NCI-H748 (cell line): ENCODE measurements at regions not wholly inside any gene's neighbourhood (a gene's known extent, or its start where the extent isn't known, plus 50 kb on each side); places are given as distances from the start of the nearest gene placed in this dataset.

Experiments
- DNase-seq: peaks from one replicate; lab custom pipeline; 2025; ENCODE audit not compliant: unreplicated experiment; lab: John Stamatoyannopoulos, UW

DNA sequence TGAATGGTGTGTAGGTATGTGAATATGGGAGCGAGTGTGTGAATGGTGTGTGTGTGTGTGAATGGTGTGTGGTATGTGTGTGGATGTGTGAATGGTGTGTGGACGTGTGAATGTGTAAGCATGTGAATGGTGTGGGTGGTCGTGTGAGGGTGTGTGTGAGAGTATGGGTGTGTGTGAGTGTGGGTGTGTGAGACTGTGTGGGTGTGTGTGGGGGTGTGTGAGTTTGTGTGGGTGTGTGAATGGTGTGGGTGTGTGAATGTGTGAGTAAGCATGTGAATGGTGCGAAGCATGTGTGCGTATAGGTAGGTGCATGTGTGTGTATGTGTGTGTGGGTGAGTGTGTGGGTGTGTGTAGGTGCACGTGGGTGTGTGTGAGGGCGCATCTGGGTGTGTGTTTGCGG lies 160.7 kb upstream of the COBL start:
- no peak for DNase-seq

GRCh38 chr7:51476026-51476425 lies 159.4 kb upstream of the COBL start:
- DNase-seq = no peak

GRCh38 chr7:51472873-51473272 lies 156.3 kb upstream of the COBL start:
- DNase-seq = no peak

DNA sequence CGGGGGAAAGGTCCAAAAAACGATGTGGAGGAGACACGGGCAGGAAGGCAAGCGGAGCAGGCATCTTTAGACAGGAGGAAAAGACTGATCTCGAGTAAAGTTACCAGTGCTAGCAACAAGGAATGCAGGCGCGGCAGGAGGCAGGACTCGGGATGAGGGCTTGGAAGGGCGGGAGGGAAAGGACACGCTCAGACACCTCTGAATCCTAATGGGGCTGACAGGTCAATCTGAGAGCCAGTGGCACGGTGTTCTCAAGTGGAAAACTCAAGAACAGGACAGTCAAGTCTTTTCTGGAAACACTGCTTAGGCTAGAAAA lies 155.3 kb upstream of the COBL start:
- DNase-seq = no peak

DNA sequence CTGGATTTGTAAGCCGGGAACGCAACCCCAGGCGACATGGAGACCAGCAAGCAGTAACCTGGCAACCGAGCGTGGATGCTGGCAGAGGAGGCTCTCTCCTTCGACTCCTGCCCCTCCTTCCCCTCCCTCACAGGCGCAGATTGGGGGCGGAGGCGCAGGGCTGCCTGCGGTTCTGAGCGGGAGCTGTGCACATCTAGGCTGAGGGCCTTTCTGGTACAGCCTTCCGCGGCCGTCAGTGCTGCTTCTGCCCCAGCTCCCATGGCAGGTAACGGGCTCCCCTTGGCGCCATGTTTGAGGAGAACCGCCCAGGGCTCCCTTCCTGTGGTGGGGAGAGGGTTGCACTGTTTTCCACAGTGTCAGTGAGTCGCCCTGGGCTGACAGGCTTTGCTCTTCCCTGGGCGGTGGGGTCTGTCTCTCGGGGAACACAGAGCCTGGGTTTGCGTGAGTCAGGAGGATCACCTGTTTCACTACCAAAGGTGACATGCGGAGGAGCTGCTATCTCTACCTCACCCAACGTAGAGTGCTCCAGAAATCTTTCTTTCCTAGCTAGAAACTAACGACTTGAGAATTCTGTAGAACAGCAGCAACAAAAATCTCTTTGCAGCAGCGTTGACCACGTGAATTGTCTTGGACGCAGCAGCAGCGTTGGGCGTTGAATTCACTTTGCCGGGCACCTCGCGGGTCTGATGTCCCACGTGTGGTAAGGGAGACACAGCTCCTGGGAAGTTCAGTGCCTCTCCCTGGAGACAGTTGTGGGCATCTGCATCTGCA lies 154.8 kb upstream of the COBL start:
- DNase-seq = peak; percentile 85

- no peak for DNase-seq
These were observed 150.9 kb upstream of the COBL start for GRCh38 chr7:51467384-51468017.

DNA sequence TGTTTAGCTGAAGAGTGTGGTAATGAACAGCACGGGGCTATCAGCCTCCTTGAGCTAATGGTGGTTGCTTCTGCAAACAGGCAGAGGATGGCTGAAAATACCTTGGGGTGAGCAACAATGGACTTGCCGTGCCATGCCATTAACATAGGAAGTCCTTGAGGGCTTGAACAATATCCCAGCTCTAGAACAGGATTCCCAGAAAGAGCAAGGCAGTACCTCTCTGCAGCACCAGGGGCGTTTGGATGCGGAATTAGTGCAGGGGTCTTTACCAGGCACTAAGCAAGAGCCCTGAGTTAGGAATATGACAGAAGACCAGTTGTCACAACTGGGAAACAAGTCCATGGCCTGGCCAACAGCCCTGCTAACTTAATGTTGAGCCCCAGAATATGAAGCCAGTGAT lies 143.2 kb upstream of the COBL start:
- DNase-seq = no peak

DNA sequence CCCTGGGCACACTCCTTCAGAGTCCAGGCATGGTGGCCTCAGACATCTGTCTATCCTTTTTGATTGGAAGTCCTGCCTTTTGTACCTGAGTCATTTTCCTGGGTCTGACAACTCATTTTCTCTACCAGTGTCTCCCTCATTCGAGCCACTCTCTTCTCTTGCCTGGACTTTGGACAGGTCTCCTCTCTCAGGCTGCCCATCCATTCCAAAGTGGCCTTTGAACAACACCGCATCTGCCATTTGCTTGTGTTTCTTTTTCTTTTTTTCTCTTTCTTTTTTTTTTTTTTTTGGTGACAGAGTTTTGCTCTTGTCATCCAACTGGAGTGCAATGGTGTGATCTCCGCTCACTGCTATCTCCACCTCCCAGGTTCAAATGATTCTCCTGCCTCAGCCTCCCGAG lies 142.1 kb upstream of the COBL start:
- no peak for DNase-seq

- DNase-seq = no peak
These were observed 140.5 kb upstream of the COBL start for GRCh38 chr7:51457079-51457478.

DNA sequence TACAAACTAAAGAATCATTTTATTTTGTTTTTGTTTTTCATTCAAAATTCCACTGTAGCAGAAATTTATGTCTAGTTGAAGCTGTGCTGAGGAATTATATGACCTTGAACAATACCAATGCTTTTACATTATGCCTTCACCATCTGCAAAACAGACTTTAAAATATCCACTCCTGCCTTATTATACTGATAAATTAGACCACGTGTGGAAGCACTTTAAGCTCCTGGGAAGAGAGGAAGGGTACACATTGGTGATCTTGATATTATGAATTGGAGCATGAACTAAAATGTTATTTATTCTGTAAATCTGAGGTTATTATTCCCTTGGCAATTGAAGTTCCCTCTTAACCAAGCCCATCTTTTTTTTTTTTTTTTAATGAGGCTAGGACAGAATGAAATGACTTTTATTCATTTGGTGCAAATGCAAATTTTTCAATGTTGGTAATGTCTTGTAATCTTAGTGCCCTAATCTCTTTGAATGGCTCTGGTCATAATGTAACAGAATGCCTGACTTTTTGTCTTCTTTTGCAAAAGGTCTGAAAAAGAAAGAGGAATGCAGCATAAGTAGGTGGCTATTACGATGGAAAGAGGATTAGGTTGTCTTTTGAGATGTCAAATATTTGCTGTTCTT lies 139.9 kb upstream of the COBL start:
- DNase-seq = peak; percentile 64

GRCh38 chr7:51455948-51456347 lies 139.3 kb upstream of the COBL start:
- peak; percentile 95 for DNase-seq

DNA sequence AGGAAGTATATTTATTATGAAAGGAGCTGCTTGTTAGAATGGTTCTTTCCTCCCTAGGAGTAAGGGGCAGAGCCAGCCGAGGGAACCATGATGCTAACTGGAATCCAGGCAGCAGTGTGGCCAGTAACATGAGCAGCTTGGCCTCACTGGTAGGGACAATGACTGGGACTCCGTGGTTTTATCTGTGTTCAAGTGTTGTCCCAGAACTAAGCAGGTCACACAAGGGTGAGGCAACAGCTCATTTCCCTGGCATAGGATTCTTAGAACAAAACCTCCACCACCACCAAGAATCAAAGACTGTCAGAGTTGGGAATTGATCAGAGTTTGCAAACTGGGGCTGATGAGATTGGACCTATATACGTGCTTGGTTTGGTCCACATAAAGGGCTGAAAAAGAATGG lies 138.9 kb upstream of the COBL start:
- DNase-seq = peak; percentile 56

DNA sequence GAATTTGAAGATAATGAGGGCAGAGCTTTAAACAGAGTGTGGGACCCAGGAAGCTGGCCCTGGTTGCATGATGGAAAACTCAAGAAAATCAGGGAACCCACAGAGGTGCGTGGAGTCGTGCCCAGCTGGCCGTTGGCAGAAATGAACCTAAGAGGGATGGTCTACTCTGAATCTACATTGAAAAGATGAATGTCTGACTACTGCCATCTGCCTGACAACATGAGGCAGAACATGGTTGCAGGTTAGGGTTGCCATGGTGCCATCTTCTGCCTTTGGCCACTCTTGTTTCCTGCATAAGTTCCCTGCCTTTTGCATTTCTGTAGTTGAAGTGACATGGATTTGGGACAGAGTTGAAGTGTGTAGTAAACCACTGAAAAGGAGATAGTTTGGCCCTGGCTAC lies 138.5 kb upstream of the COBL start:
- peak; percentile 54 for DNase-seq

DNA sequence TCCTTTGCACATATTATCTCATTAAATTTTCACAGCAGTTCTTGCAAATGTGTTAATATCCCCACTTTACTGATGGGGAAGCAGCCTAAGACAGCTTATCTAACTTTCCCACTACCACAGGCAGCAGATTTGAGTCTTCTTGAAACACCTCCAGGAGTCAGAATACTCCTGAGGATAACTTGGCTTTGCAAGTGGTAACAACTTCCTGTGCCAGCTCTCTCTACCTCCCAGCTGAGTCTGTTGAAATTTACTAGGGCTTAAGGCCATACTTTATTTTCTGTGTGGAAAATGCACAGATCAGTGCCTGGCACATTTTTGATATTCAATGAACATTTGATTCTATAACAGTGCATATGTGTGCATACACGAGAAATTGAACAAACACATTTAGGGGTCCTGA lies 136.1 kb upstream of the COBL start:
- DNase-seq = no peak

DNA sequence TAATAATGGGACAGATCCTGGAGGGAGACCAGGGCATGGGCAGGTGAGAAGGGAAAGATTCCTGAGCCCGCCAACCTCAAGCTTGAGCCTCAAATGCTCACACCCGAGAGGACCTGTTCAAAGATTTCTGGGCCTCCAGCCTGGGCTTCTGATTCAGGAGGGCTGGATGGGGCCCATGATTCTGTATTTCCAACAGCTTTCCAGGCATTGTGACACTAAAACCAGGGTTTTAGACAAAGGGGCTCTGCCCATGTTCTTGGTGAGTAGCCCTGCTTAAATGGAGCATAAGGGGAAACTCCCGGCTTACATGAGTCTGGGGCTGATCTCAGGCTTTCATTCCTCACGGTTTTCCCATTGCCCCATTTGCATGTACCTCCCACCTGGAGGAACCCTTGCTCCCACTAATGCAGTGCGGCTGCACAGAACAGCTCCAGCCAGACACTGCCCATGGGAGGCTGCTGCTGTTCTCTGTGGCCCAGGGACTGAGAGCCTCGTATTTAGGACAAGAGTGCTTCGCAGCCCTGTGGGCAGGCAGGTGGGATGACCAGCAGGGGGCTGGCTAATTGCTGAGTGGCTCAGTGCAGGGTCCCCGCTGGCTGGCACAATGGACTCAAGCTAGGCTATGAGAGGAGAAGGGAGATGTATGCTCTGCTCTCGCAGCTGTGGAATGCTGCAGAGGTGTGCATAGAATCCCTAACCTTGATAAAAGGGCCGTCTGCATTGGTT lies 135.3 kb upstream of the COBL start:
- DNase-seq = peak; percentile 52

GRCh38 chr7:51450541-51450940 lies 133.9 kb upstream of the COBL start:
- no peak for DNase-seq

- DNase-seq = no peak
These were observed 130.2 kb upstream of the COBL start for GRCh38 chr7:51446785-51447184.

- no peak for DNase-seq
These were observed 129.7 kb upstream of the COBL start for GRCh38 chr7:51446356-51446755.

GRCh38 chr7:51444936-51445335 lies 128.3 kb upstream of the COBL start:
- peak; percentile 78 for DNase-seq

GRCh38 chr7:51430480-51431086 lies 114.0 kb upstream of the COBL start:
- DNase-seq = peak; percentile 79

GRCh38 chr7:51428217-51428887 lies 111.7 kb upstream of the COBL start:
- peak; percentile 57 for DNase-seq
